ENCODE measurements at regions not wholly inside any gene's neighbourhood (a gene's known extent, or its start where the extent isn't known, plus 50 kb on each side); places are given as distances from the start of the nearest gene placed in this dataset.

DNA sequence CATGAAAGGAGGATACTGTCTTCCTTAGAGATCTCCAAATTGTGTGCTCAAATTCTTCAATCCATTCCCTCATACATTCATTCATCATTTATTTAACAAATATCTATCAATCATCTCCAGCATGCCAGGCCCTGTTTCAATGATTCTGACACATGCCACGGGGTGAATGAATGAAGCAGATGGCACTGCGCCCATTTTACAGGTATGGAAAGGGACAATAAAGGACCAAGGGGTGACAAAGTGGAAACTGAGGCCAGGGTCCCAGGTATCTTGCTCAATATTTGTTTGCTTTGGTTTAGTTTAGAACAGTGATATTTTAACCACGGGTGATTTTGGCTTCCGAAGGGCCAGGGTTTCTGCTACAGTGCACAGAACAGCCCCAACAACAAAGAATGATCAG is 321.6 kb upstream of the RUNX1 start:
- ATAC-seq (no peak), DNase-seq (no peak)
- no peaks in the 10 kb centered on the region for H3K27me3 ChIP-seq
- H3K4me1 ChIP-seq: peaks cover 17 to 20% of the 10 kb centered on the region in 2 donors
- H3K9me3 ChIP-seq: no peaks in the 10 kb centered on the region
- in situ Hi-C loops (cut with MboI; ENCODE audit: low sequenced_read_pairs in 4 of 4): loop anchor here in 1 of 4 donors (25.0 kb wide), 1 partner anchor 308 kb away; no protein-coding TSS in a partner anchor
- intact Hi-C loops (cut with DNase I; ENCODE audit: low total_unique reads): no loop called here
- H3K27ac ChIP-seq: no peak overlapping the region
- H3K4me3 ChIP-seq: no peak overlapping the region
- TF ChIP-seq, protein P1, sequence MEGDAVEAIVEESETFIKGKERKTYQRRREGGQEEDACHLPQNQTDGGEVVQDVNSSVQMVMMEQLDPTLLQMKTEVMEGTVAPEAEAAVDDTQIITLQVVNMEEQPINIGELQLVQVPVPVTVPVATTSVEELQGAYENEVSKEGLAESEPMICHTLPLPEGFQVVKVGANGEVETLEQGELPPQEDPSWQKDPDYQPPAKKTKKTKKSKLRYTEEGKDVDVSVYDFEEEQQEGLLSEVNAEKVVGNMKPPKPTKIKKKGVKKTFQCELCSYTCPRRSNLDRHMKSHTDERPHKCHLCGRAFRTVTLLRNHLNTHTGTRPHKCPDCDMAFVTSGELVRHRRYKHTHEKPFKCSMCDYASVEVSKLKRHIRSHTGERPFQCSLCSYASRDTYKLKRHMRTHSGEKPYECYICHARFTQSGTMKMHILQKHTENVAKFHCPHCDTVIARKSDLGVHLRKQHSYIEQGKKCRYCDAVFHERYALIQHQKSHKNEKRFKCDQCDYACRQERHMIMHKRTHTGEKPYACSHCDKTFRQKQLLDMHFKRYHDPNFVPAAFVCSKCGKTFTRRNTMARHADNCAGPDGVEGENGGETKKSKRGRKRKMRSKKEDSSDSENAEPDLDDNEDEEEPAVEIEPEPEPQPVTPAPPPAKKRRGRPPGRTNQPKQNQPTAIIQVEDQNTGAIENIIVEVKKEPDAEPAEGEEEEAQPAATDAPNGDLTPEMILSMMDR (IDR thresholded peaks at IDR 0.05 in 4 of 5, conservative IDR thresholded peaks at IDR 0.05 in 1 of 5): no peak
- no peak for TF ChIP-seq POLR2A (IDR thresholded peaks at IDR 0.05)
- H3K36me3 ChIP-seq: no peaks in the 10 kb centered on the region

DNA sequence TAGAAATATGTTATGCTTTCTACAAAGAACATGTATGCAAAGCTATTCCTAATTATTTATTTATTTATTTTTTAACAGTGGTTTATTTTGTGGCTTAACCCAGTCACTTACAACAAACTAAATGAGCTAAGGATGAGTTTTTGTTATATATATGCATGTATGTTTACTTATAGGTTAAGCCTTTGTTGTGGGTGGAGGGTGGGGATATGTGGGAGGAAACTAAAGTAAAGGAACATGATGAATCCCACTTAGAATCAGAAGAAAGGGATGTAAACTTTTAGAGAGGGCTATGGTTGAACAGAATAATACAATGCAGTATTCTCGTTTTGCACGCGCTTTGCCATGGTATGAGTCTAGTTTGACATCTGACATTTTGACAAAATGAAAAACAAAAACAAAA is 321.0 kb upstream of the RUNX1 start:
- no peaks in the 10 kb centered on the region for H3K9me3 ChIP-seq
- in situ Hi-C loops (cut with MboI; ENCODE audit: low sequenced_read_pairs in 4 of 4): loop anchor here in 1 of 4 donors (25.0 kb wide), 1 partner anchor 308 kb away; no protein-coding TSS in a partner anchor
- TF ChIP-seq POLR2A (IDR thresholded peaks at IDR 0.05): no peak
- TF ChIP-seq, protein P1 (IDR thresholded peaks at IDR 0.05 in 4 of 5, conservative IDR thresholded peaks at IDR 0.05 in 1 of 5): no peak
- H3K36me3 ChIP-seq: no peaks in the 10 kb centered on the region
- DNase-seq (no peak), ATAC-seq (no peak)
- peaks cover 17 to 20% of the 10 kb centered on the region in 2 donors for H3K4me1 ChIP-seq
- intact Hi-C loops (cut with DNase I; ENCODE audit: low total_unique reads): no loop called here
- no peak overlapping the region for H3K27ac ChIP-seq
- H3K4me3 ChIP-seq: no peak overlapping the region
- H3K27me3 ChIP-seq: no peaks in the 10 kb centered on the region

DNA sequence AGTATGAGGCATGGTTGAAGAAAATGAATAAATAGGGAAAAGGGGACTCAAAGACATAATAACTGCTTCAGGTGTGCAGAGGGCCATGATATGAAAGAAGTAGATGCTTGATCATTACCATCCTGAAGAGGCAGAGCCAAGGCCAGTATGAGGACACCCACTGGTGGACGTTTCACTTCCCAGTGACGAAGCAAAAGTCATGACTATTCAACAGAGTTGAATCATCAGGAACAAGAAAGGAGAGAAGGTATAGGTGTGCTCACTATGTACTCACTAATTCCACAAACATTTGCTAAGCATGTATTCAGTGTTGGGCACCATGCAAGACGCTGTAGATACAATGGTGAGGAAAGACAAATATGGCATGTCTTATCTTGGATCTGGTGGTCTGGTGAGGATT is 319.2 kb upstream of the RUNX1 start:
- no peak for ATAC-seq
- no peaks in the 10 kb centered on the region for H3K36me3 ChIP-seq
- no peak for DNase-seq
- peaks cover 17 to 20% of the 10 kb centered on the region in 2 donors for H3K4me1 ChIP-seq
- no peaks in the 10 kb centered on the region for H3K27me3 ChIP-seq
- no peak overlapping the region for H3K27ac ChIP-seq
- H3K9me3 ChIP-seq: no peaks in the 10 kb centered on the region
- intact Hi-C loops (cut with DNase I; ENCODE audit: low total_unique reads): loop anchor here (5.0 to 10.0 kb wide), 2 partner anchors 111 to 314 kb away; no protein-coding TSS in a partner anchor
- TF ChIP-seq, protein P1 (IDR thresholded peaks at IDR 0.05 in 4 of 5, conservative IDR thresholded peaks at IDR 0.05 in 1 of 5): no peak
- TF ChIP-seq POLR2A (IDR thresholded peaks at IDR 0.05): no peak
- in situ Hi-C loops (cut with MboI; ENCODE audit: low sequenced_read_pairs in 4 of 4): loop anchor here in 1 of 4 donors (25.0 kb wide), 1 partner anchor 306 kb away; no protein-coding TSS in a partner anchor
- no peak overlapping the region for H3K4me3 ChIP-seq

DNA sequence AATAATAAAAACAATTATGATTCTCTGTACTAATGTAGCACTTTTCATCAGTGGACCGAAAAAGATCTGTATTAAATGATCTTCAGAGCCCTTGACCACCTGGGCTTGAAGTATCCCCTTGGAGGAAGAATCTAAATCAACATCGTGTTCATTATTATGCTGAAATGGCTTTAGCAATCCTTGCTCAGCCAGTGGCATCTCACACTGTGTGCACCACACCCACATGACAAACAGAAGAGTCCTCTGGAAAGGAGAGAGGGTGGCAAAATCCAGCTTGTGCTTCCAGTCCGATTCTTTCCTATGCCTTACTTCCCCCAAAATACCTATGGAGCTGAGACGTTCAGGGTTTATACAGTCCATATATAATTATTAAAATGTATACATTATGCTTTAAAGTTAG is 318.5 kb upstream of the RUNX1 start:
- TF ChIP-seq POLR2A (IDR thresholded peaks at IDR 0.05): no peak
- TF ChIP-seq, protein P1 (IDR thresholded peaks at IDR 0.05 in 4 of 5, conservative IDR thresholded peaks at IDR 0.05 in 1 of 5): no peak
- intact Hi-C loops (cut with DNase I; ENCODE audit: low total_unique reads) (loop anchor here (5.0 to 10.0 kb wide), 2 partner anchors 110 to 313 kb away; no protein-coding TSS in a partner anchor), in situ Hi-C loops (cut with MboI; ENCODE audit: low sequenced_read_pairs in 4 of 4) (loop anchor here in 1 of 4 donors (25.0 kb wide), 1 partner anchor 305 kb away; no protein-coding TSS in a partner anchor)
- H3K4me3 ChIP-seq: no peak overlapping the region
- DNase-seq (no peak), ATAC-seq (no peak)
- peaks cover 17 to 20% of the 10 kb centered on the region in 2 donors for H3K4me1 ChIP-seq
- H3K27me3 ChIP-seq: no peaks in the 10 kb centered on the region
- H3K36me3 ChIP-seq: no peaks in the 10 kb centered on the region
- H3K27ac ChIP-seq: peak overlapping the region in 2 of 4 donors; percentile 67 to 82
- no peaks in the 10 kb centered on the region for H3K9me3 ChIP-seq
